RPMI7951 (cell line): ENCODE measurements at regions not wholly inside any gene's neighbourhood (a gene's known extent, or its start where the extent isn't known, plus 50 kb on each side); places are given as distances from the start of the nearest gene placed in this dataset.
A peak's percentile ranks its signal among the peaks of the same experiment; 100 is the strongest.

ENCODE experiments used
- DNase-seq: peaks from one replicate; pipeline ENCODE4 v3.0.0-alpha.2; 2012; ENCODE audit warnings: low read depth

DNA sequence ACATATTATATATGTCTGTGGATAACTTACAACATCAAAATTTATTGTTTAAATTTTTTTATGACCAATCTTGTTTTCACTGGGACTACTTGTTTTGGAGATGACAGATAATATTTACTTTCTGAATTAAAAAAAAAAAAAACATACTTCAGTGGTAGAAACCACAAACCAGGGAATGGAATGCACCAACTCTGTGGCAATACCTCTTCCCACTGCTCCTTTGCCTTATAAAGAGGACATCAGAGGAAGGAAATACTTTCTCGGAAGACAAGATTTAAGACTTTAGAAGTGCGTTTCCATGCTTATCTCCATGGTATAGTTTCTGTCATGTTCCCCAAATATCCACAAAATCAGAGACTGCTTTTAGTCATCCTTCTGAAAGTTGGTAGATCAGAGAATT lies 1241.1 kb upstream of the EYS start:
- no peak for DNase-seq

DNA sequence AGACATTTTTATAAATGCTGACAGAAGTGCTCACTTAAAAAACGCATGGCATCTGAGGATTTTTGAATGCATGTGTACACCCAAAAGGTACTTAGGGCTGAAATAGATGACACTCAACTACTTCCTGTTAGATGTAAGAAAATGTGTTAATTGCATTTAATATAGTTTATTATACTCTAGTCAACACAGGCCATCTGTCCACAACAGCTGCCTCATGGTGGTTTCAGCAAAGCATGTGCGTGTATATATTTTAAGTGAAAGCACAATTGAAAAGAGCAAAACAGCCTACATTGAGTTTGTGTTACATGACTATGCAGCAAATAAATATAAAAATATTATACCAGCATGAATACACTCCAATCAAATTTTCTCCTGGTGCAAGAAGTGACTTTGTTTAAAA lies 1233.0 kb upstream of the EYS start:
- no peak for DNase-seq

DNA sequence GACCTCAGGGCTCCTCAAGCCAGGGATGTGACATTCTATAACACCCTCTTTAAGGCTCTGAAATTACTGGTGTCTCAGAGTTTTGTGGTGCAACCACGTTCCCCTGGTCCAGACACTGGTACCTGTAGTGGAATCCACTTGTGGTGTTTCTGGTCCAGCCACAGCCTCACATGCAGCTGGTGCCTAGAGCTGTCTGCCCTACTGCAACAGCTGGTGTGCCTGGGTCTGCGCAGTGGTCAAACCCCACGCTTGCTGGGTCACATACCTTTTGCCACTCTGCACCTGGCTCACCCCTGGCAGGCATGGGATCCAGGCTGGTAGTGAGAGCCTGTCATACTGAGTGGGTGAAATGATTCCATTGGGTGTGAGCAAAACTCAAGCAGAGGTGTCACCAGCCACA lies 1230.2 kb upstream of the EYS start:
- no peak for DNase-seq

DNA sequence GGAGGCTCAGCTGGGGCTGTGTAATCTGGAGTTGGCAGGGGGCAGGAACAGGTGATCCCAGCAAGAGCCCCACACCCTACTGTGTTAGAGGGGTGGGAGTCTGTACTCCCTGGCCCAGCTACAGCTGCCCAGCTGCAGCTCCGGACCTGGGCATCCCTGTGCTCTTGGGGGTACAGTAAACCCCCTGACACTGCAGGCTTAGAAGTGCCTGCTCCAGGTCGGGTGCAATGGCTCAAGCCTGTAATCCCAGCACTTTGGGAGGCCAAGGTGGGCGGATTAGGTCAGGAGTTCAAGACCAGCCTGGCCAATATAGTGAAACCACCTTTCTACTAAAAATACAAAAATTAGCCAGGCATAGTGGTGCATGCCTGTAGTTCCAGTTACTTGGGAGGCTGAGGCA lies 1228.6 kb upstream of the EYS start:
- DNase-seq: no peak

GRCh38 chr6:66931787-66932186 lies 1224.8 kb upstream of the EYS start:
- no peak for DNase-seq

DNA sequence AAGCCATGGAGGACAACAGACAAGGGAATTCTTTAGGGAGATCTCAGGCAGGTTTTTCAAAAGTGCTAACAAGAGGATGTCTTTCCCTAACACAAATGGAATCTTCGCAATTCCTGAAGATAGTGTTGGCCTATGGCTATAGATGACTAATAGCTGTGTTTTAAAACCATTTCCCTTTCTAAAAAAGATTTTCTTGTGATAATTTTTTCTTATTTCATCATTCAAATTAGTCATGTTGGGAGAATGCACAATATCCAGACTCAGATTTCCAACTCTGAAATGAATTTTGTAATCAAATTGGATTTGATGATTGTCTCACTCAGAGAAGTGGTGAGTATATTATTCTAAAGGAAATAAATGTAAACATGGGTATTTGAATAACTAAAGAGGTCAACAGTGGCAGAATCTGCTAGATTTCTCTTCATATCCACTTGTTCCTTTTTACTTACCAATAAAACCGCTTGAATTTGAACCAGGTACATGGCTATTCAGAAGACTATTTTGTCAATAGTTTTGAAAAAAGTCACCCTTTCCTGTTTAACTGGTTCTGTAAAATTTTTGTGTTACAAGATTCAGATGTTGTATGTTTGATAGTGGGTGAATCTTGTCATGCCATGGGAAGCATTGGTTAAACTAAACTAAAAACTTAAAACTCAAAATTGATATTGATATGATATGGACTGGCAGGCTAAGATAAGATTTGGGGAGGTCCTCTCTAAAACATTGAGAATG lies 1223.7 kb upstream of the EYS start:
- DNase-seq: peak; percentile 15

DNA sequence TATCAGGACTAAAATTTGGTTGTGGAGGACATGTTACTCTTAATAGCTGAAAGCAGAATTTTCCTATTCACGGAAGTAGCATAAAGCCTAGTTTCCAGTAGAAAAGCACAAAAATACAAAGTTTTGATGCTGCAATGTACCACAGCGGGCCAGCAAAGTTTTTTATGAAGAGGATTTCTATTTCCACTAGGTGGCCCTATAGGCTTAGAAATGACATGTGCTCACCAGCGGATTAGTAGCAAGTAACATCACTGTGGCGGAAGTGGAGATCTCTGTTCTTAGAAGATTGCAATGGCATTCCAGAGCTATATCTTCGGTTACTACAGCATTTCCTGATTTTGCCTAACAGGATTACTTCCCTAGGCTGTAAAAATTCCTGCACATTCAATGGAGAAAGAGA lies 1219.0 kb upstream of the EYS start:
- no peak for DNase-seq

- no peak for DNase-seq
Measured at GRCh38 chr6:66913657-66914056, 1206.6 kb upstream of the EYS start.

GRCh38 chr6:66902457-66902856 lies 1195.4 kb upstream of the EYS start:
- no peak for DNase-seq

- no peak for DNase-seq
Measured at GRCh38 chr6:66900133-66901083, 1193.4 kb upstream of the EYS start.

GRCh38 chr6:66897576-66897975 lies 1190.5 kb upstream of the EYS start:
- DNase-seq: peak; percentile 33

DNA sequence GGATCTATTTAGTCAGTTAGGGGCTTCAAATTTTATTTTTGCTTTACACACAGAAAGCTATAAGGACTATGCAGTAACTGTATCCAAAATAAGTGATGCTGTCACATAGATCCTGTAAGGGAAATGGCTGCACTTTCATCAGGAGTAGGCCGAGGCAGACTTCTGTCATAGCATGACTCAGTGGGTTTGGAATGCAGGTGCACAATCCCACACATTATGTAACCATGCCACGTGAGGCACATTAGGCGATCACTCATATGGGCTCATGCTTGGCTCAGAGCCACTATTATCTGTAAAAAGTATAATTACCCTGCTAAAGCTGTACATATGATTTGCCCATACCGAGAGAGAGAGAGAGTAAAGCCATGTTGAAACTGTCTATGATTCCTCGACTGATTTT lies 1189.4 kb upstream of the EYS start:
- no peak for DNase-seq

DNA sequence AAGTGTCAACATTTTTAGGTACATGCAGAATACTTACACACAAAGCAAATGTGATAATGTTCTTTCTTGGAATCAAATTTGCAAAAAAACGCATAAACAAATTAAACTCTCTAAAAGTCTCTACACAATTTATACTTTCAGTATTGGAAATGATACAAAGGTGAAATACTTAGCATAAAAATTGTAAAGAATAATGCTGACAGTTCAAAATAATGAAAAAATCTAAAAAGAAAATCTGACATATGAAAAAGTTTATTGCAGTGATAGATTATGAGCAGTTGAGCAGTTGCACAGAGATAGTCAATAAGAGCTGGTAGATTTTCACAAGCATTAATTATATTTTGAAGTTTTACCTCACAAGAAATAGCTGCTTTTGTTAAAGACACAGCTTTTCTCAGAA lies 1176.4 kb upstream of the EYS start:
- no peak for DNase-seq

DNA sequence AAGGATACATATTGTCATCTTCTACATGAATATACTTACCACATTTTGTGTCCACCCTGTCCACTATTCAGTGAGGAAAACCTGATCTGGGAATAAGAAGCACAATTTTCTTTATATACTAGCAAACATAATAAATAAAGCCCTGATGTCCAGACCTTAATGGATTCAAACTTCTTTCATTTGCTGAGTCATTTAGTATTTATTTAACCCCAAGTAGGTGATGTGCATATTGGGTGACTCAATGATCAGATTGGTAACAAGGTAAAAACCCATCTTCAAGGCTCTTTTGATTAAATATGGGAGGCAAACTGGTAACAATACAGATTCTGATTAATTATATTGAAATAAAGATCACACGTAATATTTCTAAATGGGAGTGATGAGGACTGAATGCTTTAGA lies 1159.8 kb upstream of the EYS start:
- DNase-seq: no peak

DNA sequence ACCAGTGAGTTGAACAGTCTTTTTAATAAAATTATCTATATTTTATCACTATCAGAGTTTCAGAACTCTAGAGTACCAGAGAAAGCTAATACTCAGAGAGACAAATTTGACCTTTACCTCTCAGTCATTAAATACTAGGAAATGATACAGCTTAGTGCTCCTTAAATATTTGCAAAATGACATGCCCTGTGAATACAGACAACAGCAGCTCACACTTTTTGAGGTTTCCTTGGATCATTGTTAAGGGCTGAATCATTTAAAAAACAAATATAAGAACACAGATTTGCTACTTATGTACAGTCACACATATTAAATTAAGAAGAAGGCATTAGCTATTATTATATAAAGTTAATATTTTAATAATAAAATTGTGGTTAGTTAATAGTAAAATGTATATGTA lies 1158.7 kb upstream of the EYS start:
- DNase-seq: no peak

DNA sequence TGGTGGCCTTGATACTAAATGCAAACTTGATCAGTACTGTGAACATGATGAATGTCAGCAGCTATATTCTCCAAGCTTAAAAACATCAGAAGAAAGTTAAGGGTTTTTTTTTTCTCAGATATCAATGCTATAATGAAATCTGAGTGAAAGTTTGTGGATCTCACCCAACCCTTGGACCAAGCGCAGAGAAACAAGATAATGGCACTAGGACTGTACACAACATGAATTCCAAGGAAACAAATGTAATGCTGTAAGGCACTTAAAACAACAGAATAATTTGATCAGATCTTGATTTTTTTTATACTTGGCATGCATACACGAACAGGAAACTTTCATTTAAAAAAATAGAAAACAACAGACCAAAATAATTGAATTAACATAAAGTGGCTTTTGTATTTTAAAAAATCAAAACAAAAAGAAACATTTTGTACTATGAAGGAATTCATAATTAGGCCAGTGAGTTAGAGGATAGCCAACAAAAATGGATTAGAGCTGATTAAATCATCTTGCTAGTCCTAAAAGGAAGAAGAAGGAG lies 1154.0 kb upstream of the EYS start:
- no peak for DNase-seq

DNA sequence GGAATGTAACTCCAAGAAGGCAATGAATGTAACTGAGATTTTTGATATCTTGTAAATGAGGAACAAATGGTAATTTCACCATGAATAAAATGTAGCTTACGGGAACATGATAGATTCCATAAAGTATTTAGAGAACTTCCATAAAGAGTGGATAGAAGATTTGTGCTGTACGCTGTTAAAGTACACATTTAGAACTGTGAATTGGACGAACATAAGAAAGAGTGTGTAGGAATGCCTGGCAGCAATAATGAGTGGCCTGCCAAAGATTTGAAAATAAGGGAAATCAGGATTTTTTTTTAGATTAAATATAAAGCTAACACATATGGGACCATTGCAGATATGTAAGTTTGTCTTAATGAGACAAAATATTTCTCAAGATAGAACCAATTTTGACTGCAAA lies 1153.3 kb upstream of the EYS start:
- no peak for DNase-seq

DNA sequence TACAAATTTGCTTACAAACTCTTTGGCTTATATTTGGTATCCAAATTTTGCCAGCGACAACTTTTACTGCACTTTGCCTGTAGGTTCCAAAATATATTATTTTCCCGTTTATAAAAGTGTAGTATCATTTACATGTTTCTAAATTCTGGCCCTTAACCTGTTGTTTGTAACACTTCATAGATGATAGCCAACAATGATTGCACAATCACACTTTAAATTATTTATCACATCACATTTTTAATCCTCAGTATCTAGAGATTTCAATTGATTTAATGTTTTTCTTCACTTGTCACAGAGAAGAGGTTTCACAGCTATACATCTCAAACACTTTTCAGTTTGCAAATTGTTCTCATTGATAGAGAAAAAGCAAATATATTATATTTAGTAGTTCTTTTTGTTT lies 1151.2 kb upstream of the EYS start:
- DNase-seq: no peak

GRCh38 chr6:66854014-66854413 lies 1147.0 kb upstream of the EYS start:
- DNase-seq: no peak

- no peak for DNase-seq
Measured at GRCh38 chr6:66851930-66852329, 1144.9 kb upstream of the EYS start.

GRCh38 chr6:66849843-66850242 lies 1142.8 kb upstream of the EYS start:
- no peak for DNase-seq

DNA sequence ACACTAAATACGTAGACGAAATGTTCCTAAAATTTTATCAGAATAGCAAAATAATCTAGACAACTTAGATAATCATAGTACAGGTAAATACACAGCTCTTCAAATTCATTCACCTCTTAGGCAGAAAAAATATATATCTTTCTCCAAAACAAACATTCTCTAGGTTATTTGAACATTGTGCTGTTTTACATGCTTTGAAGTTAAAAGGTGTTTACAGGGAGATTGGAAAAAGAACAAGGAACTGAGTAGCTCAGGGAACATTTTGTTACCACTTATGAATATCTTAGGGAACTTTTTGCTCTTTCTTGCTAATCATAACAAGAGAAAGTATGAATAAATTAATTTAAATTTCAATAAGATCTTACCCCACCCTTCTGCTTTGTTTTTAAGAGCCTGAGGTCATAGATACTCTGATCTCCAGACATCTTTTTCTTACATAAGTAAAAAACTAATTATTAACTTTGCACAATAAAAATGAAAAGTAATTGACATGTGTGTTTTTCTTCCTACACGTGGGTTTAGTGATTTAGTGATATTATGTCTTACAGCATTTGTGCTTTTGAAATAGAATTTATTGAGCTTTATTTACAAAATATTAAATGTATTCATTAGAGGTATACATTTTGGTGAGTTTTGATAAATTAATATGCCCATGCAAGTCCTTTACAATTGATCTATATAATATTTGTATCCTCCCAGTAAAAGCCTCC lies 1141.4 kb upstream of the EYS start:
- no peak for DNase-seq
